ENCODE measurements at regions not wholly inside any gene's neighbourhood (a gene's known extent, or its start where the extent isn't known, plus 50 kb on each side); places are given as distances from the start of the nearest gene placed in this dataset.

DNA sequence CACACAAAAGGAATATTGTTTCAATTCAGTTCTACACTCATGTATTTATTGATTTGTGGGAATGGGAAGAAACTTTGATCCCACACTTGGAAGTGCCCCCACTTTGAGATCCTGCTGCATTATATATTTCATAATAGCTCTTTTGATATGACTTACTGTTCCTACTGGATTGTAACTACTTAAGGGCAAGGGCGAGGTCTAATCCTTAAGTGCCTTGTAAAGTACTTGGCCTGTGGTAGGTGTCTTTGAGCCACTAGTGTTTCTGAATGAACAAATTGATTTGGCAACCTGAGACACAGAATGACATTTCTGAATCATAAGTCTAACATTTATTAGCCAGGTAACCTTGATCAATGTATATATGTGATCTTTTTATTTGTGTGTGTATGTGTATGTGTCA, 767.2 kb downstream of the RAB28 start:
- no peak for TF ChIP-seq ZBED1 (IDR thresholded peaks at IDR 0.05)
- no peak for TF ChIP-seq SRF (CRISPR knock-in tag; IDR thresholded peaks at IDR 0.05)
- no peak for TF ChIP-seq CTCF (IDR thresholded peaks at IDR 0.05 in 2 of 3, conservative IDR thresholded peaks at IDR 0.05 in 1 of 3; ENCODE audit: insufficient read depth in 2 of 3, low read depth in 1 of 3, low read length in 3 of 3)
- no peak for TF ChIP-seq ETV5 (CRISPR knock-in tag; IDR thresholded peaks at IDR 0.05; ENCODE audit: low read depth)
- no peak for TF ChIP-seq NFYB (IDR thresholded peaks at IDR 0.05; ENCODE audit: extremely low read depth, insufficient read length)
- TF ChIP-seq ESRRA (IDR thresholded peaks at IDR 0.05; ENCODE audit: borderline replicate concordance, low read depth), result no peak
- no peak for TF ChIP-seq MCM2 (IDR thresholded peaks at IDR 0.05; ENCODE audit: low read depth)
- TF ChIP-seq POLR2G (IDR thresholded peaks at IDR 0.05; ENCODE audit: low read depth, low read length), result no peak
- no peak for TF ChIP-seq CREB3L1 (IDR thresholded peaks at IDR 0.05; ENCODE audit: borderline replicate concordance, low read depth)
- no peak for TF ChIP-seq POLR2A (conservative IDR thresholded peaks at IDR 0.05)
- no peak for TF ChIP-seq EZH2 (IDR thresholded peaks at IDR 0.05; ENCODE audit: borderline replicate concordance, low read depth, low read length)
- no peak for TF ChIP-seq RAD21 (CRISPR knock-in tag; conservative IDR thresholded peaks at IDR 0.05 in 1 of 2, IDR thresholded peaks at IDR 0.05 in 1 of 2)
- TF ChIP-seq SP2 (IDR thresholded peaks at IDR 0.05; ENCODE audit: extremely low read depth, low read depth, low read length, poor library complexity, severe bottlenecking), result no peak
- TF ChIP-seq, protein P1, sequence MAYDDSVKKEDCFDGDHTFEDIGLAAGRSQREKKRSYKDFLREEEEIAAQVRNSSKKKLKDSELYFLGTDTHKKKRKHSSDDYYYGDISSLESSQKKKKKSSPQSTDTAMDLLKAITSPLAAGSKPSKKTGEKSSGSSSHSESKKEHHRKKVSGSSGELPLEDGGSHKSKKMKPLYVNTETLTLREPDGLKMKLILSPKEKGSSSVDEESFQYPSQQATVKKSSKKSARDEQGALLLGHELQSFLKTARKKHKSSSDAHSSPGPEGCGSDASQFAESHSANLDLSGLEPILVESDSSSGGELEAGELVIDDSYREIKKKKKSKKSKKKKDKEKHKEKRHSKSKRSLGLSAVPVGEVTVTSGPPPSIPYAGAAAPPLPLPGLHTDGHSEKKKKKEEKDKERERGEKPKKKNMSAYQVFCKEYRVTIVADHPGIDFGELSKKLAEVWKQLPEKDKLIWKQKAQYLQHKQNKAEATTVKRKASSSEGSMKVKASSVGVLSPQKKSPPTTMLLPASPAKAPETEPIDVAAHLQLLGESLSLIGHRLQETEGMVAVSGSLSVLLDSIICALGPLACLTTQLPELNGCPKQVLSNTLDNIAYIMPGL (CRISPR knock-in tag; IDR thresholded peaks at IDR 0.05), result no peak

Data from K562 (cell line).